ENCODE measurements at regions not wholly inside any gene's neighbourhood (a gene's known extent, or its start where the extent isn't known, plus 50 kb on each side); places are given as distances from the start of the nearest gene placed in this dataset.

DNA sequence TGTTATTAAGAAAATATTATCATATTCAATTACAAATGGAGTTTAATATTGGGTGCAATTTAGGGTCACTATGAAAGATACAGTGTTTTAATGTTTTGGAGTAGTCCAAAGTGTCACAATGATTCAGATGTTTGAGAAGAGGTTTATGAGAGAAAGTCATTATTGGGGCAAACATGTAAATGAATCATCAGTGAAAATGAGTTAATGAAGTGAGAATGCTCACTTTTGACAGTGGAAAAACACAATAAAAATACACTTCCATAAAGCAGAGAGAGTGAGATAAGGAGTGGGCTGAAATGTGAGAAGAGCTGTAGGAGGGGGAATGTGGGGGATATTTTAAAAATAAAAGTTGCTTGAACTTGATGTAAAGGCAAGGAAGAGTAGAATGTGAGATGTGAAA, 957.1 kb downstream of the PCDH18 start:
- Histone ChIP-seq H4K8ac (ENCODE audit: low read depth in 2 of 2, low read length in 2 of 2) (no peak overlapping the region), H3K56ac (ENCODE audit: extremely low read depth, insufficient read depth, low read length) (no peak overlapping the region), H3K4me3 (ENCODE audit: insufficient read depth, low read depth, low read length) (no peak overlapping the region), H3K9ac (ENCODE audit: low read depth, low read length) (no peak overlapping the region), H3K4me1 (ENCODE audit: control insufficient read depth, insufficient read depth, low read length) (no peaks in the 10 kb centered on the region), H2BK15ac (ENCODE audit: low read depth, low read length) (no peak overlapping the region), H3K79me1 (ENCODE audit: low read depth in 1 of 2, low read length in 2 of 2) (no peaks in the 10 kb centered on the region), H2BK120ac (ENCODE audit: low read depth, low read length) (no peak overlapping the region), H2AFZ (replicated peaks; ENCODE audit: low read length, poor library complexity) (no peak overlapping the region), H3K27ac (ENCODE audit: insufficient read depth, low read length) (no peak overlapping the region), H3K14ac (replicated peaks; ENCODE audit: low read depth, low read length) (no peak overlapping the region), H3K27me3 (ENCODE audit: control insufficient read depth, insufficient read depth, low read length) (no peaks in the 10 kb centered on the region), H3K23ac (ENCODE audit: low read depth, low read length) (no peak overlapping the region), H3K9me1 (ENCODE audit: insufficient read depth, low read length) (no peaks in the 10 kb centered on the region), H4K91ac (ENCODE audit: insufficient read depth, low read depth, low read length) (no peak overlapping the region), H3K18ac (ENCODE audit: low read depth, low read length) (no peak overlapping the region), H4K20me1 (ENCODE audit: insufficient read depth, low read length) (no peaks in the 10 kb centered on the region), H2BK5ac (ENCODE audit: low read depth, low read length, poor library complexity, severe bottlenecking) (no peak overlapping the region), H3K4me2 (ENCODE audit: low read depth, low read length) (no peak overlapping the region), H3K36me3 (ENCODE audit: control insufficient read depth, insufficient read depth, low read length) (no peaks in the 10 kb centered on the region), H2AK9ac (replicated peaks; ENCODE audit: low read depth, low read length, poor library complexity) (no peak overlapping the region), H2AK5ac (ENCODE audit: low read depth, low read length) (no peak overlapping the region), H3K4ac (ENCODE audit: low read depth, low read length) (no peak overlapping the region), H3K9me3 (ENCODE audit: control insufficient read depth, insufficient read depth, low read length) (no peaks in the 10 kb centered on the region), H4K5ac (ENCODE audit: low read depth, low read length) (no peak overlapping the region), H2BK20ac (ENCODE audit: low read depth, low read length) (no peak overlapping the region)
- ChIA-PET POLR2A (ENCODE audit: unreplicated experiment) (interaction anchor here (0.7 kb wide), 1 partner anchor 300 kb away, joined by 3 read pairs; no protein-coding TSS in a partner anchor), CTCF (no interaction called here)
- intact Hi-C loops (cut with micrococcal nuclease), result no loop called here
- no peak for DNase-seq
- dilution Hi-C loops (cut with HindIII; ENCODE audit: low sequenced_read_pairs, unreplicated experiment), result no loop called here
- ATAC-seq (ENCODE audit: low read depth), result no peak
- no TSS peak for BruUV-seq (replicated peaks)
- TF ChIP-seq, protein P1, sequence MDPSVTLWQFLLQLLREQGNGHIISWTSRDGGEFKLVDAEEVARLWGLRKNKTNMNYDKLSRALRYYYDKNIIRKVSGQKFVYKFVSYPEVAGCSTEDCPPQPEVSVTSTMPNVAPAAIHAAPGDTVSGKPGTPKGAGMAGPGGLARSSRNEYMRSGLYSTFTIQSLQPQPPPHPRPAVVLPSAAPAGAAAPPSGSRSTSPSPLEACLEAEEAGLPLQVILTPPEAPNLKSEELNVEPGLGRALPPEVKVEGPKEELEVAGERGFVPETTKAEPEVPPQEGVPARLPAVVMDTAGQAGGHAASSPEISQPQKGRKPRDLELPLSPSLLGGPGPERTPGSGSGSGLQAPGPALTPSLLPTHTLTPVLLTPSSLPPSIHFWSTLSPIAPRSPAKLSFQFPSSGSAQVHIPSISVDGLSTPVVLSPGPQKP (IDR thresholded peaks at IDR 0.05; ENCODE audit: borderline replicate concordance, low read depth, low read length), result no peak
- TF ChIP-seq MAFK (IDR thresholded peaks at IDR 0.05; ENCODE audit: low read depth, low read length) (no peak), POLR2A (IDR thresholded peaks at IDR 0.05; ENCODE audit: low read depth, low read length) (no peak), CEBPB (IDR thresholded peaks at IDR 0.05; ENCODE audit: low read depth, low read length) (no peak), BHLHE40 (IDR thresholded peaks at IDR 0.05; ENCODE audit: low read depth, low read length) (no peak), NFE2L2 (IDR thresholded peaks at IDR 0.05; ENCODE audit: low read depth, low read length) (no peak), RCOR1 (IDR thresholded peaks at IDR 0.05; ENCODE audit: insufficient replicate concordance, low read length) (no peak)
- TF ChIP-seq, protein P2, sequence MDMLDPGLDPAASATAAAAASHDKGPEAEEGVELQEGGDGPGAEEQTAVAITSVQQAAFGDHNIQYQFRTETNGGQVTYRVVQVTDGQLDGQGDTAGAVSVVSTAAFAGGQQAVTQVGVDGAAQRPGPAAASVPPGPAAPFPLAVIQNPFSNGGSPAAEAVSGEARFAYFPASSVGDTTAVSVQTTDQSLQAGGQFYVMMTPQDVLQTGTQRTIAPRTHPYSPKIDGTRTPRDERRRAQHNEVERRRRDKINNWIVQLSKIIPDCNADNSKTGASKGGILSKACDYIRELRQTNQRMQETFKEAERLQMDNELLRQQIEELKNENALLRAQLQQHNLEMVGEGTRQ (IDR thresholded peaks at IDR 0.05; ENCODE audit: low read depth, low read length), result no peak
- in situ Hi-C loops (cut with MboI; ENCODE audit: low sequenced_read_pairs), result no loop called here

Measured in IMR-90 (cell line).